Right kidney (tissue), 1 donor: ENCODE measurements at regions not wholly inside any gene's neighbourhood (a gene's known extent, or its start where the extent isn't known, plus 50 kb on each side); places are given as distances from the start of the nearest gene placed in this dataset.
"Not testable (repeated sequence)": the region's sequence is repeated elsewhere in the genome, so short reads cannot be mapped to it uniquely, and the experiment has no call there.

Experiments used
- DNase-seq: peaks from one replicate; pipeline ENCODE4 v3.0.0-alpha.2; 2016

DNA sequence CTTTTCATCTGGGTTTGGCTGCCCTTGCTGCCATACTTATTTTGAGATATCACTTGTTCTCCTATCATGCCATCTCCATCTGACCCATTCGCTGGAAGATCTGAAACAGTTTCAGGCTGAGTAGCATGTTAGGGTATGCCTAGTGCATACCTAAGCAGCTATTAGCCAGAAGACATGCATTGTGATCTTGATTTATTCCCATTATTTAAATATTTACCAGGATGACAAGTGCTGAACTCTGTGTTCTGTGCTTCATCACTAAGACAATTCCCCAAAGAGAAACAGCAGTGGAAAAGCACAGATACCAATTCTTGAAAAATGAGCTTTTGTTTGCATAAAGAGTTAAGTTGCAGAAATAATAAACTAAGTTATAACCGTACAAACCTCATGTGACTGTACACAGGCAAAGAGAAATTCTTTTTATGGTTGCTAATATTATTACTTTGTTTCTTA, 271.0 kb upstream of the ARSJ start:
- no peak for DNase-seq

DNA sequence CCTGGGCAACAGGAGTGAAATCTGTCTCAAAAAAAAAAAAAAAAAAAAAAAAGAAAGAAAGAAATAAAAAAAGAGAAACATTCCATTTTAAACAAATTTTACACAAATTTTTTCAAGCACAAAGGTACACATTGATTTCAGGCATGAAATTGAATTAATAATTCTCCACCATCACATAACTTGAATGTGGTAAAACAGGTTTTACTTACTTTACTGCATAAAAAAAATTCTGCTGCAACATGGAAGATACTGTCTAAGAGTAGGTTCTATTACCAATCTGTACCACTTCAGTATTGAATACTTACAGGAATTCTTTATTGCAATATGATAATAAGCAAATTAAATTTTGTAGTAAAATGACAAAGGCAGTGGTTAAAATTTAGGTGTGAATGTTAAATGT, 271.6 kb upstream of the ARSJ start:
- no peak for DNase-seq

DNA sequence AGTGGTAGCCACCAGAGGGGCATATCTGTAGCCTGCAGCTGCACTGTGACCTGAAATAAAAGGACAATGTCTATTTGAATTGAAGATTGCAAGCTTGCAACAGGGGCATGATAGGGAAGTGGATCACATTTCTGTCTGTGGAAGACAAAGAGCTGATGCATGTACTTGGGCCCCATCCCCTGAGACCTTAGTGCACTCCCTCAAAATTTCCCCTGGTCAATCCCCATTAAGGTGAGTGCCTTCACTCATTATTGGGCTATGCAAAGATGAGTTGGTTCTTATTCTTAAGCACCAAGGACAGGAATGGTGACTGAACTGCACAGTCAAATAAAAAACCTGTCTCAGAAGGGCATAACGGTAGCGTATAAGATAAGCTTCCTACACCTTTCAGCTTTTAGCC, 273.1 kb upstream of the ARSJ start:
- no peak for DNase-seq

DNA sequence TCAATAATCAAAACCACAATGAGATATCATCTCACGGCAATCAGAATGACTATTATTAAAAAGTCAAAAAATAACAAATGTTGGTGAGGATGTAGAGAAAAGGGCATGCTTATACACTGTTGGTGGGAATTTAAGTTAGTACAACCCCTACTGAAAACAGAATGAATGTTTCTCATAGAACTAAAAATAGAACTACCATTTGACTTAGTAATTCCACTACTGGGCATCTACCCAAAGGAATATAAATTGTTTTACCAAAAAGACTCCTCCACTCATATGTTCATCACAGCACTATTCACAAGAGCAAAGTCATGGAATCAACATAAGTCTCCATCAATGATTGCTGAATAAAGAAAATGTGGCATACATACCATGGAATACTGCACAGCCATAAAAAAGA, 278.1 kb upstream of the ARSJ start:
- DNase-seq = no peak

DNA sequence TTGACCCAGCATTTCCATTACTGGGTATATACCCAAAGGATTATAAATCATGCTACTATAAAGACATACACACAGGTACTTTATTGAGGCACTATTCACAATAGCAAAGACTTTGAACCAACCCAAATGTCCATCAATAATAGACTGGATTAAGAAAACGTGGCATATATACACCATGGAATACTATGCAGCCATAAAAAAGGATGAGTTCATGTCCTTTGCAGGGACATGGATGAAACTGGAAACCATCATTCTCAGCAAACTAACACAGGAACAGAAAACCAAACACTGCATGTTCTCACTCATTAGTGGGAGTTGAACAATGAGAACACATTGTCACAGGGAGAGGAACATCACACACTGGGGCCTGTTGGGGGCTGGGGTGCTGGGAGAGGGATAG, 283.0 kb upstream of the ARSJ start:
- not testable (repeated sequence) for DNase-seq

DNA sequence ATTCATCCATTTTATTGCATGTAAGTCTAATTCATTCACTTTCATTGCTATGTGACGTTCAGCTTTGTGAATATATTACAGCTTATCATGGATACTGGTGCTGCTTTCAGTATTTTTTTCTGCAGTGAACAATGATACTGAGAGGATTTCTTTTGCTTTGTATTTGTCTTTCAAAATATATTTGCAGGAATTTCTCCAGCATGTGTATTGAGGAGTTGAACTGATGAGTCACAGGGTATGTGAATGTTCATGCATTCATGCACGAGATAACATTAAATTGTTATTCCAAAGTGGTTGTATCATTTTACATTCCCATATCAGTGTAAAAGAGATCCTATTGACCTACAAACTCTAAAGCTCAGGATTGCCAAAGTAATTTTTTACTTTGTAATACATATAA, 283.8 kb upstream of the ARSJ start:
- DNase-seq = no peak

DNA sequence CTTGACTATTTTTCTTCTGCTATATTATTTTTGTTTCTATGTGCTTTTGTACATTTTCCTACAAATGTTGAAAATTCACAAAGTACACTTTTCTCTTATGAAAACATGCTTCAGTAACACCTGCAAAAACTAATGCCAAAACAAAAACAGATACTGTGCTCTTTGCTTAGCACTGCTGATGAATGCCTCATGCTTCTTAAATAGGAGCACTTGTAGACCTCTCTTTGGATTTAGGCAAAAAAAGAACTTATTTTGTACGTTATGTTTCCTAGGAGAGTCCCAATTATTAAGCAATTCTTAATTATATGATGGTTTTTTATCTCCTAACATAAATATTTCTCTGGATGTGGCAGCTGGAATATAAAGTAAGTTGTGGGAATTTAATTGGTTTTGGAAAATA, 285.0 kb upstream of the ARSJ start:
- DNase-seq = no peak

DNA sequence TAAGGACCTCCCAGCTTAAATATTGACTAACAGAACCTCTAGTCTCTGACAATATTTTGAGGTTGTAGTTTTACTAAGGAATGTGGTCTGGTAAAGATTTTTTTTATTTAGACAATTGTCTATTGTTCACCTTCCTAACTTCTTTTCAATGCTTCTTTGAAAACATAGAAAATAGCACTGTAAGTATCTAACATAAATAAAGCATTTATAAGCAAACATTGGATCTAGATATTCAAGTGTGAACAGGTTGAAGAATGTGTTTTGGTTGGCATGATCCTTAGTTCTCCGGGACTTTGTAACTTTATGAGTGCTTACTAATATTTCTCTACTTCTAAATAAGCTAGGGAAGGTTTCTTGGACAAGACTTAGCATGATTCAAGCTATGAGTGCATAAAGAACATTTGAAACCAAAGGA, 285.4 kb upstream of the ARSJ start:
- no peak for DNase-seq

DNA sequence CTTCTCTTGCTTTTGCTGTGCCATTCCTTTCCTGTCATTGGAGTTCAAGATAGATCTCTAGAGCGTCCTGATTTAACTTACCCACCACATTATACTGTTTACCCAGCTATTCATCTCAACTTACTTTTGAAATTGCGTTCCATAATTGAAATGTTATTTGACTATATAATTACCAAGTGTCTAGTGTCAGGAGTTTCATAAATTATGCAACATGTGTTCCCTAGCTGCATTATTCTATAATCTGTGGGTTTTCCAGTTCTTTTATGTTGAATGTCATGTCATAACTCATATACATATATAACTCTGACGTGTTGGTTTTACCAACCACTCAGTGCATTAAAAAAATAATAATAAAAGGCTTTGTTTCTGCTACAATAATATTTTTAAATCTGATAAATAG, 285.9 kb upstream of the ARSJ start:
- DNase-seq = no peak

DNA sequence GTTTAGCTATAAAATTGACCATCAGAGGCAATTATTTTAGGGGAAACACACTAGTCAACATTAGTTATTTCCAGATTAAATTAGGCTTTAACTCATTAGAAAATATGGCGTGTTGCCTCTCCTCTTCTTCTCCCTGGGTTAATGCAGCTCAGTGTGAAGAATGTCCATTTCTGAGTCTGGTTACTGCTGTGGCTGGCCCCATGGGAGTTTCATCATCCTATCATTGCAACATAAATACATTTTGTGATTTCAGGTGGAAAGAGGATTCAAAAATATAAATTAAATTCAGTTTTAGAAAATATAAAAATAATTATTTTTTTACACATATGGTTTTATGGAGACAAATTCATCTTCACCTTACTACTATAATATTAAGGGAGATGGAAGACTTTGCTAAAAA, 288.5 kb upstream of the ARSJ start:
- no peak for DNase-seq

DNA sequence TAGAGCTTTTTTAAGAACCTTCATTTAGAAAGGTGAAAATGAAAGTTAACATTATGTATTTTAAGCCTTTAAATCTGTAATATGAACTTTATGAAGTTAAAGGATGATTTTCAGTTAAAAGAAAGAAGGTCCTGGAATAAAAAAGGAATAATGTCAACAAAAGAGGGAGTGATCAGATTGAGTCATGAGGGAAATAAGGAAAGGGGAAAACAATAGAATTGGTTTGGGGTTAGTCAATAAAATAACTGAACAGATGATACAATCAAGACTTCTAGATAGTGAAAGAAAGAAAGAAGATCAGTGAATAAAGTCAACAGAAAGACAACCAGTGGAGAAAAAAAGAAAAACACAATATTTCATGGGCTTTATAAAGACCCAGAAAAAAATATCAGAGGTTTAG, 291.6 kb upstream of the ARSJ start:
- no peak for DNase-seq

DNA sequence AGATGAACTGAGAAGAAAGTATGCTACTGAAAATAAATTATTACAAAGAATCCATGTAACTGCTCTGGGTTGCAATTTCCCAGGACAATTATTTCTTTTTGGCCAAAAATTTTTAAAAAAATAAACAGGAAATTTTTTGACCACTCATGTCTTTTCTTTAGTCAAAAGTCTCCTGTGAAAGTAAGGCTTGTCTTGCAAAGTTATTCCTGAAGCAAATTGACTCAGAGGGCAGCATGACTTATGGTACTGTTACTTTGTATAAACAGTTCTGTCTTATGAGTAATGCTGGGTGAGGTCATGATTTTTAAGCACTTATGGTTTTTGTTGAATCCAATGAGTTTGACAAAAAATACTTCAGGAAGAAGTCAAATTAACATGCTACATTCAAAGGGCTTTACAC, 292.8 kb upstream of the ARSJ start:
- DNase-seq = no peak

DNA sequence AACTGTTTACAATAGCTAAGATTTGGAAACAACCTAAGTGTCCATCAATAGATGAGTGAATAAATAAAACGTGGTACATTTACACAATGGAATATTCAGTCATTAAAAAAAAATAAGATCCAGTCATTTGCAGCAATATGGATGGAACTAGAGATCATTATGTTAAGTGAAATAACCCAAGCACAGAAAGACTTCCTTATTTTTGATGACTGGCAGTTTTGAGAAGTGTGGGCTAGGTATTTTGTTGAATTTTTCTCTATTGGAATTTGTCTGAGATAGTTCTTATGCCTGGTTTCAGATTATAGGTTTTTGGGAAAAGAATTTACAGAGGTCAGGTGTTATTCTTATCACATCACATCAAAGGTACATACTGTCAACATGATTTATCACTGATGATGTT, 293.8 kb upstream of the ARSJ start:
- DNase-seq = no peak

DNA sequence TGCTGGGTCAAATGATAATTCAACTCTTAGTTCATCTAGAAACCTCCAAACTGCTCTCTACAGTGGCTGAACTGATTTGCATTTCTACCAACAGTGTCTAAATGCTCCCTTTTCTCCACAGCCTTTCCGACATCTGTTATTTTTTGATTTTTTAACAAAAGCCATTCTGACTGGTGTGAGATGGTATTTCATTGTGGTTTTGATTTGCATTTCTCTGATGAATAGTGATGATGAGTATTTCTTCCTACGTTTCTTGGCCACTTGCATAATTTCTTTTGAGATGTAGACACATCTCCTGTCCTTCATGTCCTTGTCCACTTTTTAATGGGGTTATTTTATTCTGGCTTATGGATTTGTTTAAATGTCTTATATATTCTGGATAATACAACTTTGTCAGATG, 298.2 kb upstream of the ARSJ start:
- no peak for DNase-seq

DNA sequence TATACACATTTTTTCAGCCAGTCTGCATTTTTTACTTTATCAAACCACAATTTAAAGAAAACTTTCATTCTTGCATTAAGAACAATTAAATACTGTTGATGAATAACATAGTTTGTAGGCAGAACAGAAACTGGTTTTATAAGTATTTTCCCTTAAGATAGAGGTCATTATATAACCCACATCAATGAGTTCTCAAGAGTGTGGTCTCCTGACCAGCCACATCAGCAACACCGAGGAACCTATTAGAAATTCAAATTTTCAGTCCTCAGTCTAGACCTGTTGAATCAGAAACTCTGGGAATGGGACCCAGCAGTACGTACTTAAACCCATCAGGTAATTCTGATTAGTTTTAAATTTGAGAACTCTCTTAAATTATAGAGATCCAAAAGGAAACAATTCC, 299.6 kb upstream of the ARSJ start:
- no peak for DNase-seq

DNA sequence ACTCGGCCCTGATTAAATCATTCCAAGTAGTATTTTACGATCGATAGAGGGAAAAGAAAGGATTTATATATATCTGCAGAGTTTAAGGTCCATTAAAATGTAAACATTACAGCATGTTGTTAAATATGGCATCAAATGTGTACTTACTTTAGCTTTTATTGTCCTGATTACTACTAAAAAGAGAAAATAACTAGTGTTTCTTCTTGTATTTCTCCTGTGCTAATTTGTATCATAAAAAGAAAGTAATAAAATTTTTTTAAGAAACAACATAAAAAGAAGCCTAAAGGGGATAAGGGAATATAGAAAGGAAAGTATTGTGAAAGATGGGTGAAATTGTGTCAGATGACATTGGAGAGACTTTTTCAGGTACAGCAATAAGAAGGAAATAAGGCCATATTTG, 300.3 kb upstream of the ARSJ start:
- DNase-seq = no peak

DNA sequence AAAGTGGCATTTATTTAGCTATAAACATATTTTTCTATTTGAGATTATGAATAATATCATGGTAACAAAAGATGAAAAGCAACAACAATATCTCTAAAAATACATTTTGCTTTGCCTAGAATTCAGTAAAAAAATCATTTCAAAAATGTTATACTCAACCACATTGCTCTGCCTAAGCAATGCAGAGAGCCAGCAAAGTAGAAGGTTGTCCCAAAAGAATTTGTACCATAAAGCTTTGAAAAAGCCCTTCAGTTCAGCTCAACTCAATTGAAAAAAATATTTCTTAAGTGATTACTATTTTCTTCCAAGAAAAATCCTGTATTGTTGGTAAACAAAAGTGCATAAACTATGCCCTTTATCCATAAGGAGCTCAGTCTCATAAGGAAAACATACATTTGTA, 301.2 kb upstream of the ARSJ start:
- DNase-seq = no peak

DNA sequence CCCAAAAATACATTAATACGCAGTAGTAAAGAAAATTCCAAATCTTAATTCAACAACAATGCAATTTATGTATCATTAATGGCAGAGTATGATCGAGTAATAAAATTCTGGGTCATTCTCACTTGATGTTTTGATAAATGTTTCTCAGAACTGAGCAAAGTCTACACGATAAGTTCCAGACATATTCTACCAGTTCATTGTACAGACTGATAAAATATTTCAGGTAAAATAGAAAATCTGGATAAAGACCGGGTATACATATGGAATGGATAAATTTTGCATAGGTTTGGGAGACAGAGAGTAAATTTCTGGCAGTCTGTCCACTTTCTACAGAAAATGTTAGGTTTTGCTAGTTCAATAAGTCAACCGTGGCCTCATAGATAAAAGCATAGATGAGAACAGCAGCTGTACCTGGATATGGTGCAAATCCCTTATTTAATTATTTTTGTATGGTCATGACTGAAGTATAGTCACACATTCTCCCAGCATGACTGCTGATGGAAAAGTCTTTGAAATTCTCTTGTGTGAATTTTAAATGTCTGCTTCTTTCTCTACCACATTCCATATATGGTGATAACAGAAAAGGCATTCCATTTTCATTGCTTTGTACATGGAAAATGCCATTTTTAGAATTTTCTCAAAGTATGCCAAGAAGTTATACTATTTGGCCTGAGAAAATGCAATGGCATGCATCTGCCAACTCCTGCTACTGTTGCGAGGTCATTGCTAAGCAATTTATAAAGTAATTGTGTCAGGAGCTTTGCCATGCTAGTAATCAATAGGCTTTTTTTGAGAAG, 301.9 kb upstream of the ARSJ start:
- no peak for DNase-seq

DNA sequence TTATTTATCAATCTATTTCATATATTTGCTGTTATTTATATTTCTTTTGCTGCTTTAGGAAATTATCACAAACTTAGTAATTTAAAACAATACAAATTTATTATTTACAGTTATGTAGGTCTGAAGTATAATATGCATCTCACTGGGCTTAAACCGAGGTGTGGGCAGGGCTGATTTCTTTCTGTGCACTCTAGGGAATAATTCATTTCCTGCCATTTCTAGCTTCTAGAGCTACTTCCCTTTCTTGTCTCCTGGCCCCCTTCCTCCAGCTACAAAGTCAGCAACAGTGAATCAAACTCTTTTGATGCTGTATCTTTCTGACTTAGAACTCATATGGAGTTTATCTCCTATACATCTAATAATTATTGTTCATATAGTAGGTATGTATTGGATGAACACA, 303.5 kb upstream of the ARSJ start:
- DNase-seq = no peak

DNA sequence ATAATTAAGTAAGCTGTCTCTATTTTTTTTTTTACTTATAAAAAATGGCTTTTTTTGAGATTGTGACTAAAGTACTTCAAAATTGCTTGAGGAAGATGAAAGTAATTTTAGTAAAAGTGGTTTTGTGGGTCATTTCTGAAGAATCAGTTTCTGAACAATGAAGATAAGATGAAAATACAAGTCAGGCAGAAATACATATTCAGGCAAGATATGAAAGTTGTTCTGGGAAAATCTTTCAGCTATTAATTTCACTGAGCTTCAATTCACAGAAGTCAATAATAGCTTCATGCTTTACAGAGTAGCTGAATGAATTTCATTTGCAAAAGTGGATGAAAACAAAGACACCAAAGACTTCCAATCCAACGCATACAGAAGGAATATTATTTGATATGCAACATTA, 305.2 kb upstream of the ARSJ start:
- DNase-seq = no peak

DNA sequence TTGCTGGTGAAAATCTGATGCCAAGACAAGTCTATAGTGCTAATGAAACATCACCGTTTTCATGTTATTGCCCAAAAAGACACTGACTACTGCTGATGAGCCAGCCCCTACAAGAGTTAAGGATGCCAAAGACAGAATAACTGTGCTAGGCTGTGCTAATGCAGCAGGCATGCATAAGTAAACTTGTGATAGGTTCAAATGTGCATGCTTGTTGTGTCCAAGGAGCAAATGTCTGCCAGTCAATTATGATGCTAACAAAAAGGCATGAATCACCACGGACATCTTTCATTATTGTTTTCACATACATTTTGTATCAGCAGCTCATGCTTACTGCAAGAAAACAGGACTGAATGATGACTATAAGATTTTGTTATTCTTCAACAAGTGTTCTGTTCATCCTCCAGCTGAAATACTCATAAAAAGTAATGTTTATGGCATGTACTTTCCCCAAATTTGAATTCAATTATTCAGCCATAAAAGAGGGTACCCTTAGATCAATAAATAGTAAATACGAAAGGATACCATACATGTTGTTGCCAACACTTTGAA, 306.9 kb upstream of the ARSJ start:
- no peak for DNase-seq

DNA sequence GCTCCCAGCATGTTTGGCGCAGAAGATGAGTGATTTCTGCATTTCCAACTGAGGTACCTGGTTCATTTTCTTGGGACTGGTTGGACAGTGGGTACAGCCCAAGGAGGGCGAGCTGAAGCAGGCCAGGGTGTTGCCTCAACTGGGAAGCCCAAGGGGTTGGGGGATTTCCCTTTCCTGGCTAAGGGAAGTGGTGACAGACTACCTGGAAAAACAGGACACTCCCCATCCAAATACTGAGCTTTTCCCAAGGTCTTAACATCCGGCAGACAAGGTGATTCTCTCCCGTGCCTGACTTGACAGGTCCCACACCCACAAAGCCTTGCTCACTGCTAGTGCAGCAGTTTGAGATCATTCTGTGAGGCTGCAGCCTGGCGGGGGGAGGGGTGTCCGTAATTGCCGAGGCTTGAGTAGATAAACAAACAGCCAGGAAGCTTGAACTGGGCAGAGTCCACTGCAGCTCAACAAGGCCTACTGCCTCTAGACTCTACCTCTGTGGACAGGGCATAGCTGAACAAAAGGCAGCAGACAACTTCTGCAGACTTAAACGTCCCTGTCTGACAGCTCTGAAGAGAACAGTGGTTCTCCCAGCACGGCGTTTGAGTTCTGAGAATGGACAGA, 307.7 kb upstream of the ARSJ start:
- DNase-seq = no peak

DNA sequence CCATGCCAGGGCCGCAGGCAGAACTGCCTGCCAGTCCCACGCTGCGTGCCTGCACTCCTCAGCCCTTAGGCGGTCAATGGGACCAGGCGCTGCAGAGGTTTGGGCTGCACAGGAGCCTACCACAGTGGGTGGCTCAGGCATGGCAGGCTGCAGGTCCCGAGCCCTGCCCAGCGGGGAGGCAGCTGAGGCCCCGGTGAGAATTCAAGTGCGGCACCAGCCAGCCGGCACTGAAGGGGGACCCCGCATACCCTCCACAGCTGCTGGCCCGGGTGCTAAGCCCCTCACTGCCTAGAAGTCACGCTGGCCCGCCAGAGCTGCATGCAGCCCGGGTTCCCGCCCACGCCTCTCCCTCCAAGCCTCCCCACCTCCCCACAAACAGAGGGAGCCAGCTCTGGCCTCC, 302.5 kb upstream of the UGT8 start:
- DNase-seq = no peak

DNA sequence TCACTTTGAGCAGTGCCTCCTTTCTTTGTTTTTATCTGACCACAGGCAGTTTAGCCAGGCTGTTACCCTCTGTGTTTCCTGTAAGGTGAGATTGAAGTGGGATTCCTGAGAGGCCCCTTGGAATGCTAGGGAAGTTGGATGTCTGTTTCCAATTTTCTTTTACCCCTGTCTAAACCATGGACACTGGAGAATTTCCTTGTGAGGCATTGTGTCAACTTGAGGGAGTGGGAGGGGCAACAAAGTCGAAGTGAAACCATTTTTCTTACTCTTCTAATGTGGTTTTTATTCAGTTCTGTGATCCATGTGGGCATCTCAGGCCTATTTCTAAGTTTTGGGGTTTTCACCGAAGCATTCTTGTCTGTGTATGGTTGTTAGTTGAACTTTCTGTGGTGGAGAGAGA, 296.1 kb upstream of the UGT8 start:
- no peak for DNase-seq
